Transverse colon (tissue), 4 donors: ENCODE measurements at regions not wholly inside any gene's neighbourhood (a gene's known extent, or its start where the extent isn't known, plus 50 kb on each side); places are given as distances from the start of the nearest gene placed in this dataset.

Experiments used
- DNase-seq: peaks from one replicate; pipeline ENCODE4 v3.0.0-alpha.2; 2019
- H3K27ac ChIP-seq, 4 donors: fragments of 200-600 bp; sonication (generic); 2 replicates each; pipeline ENCODE4 v1.5.1; 2016 to 2018; ENCODE audit warnings: inconsistent platforms in 4 of 4
- H3K27me3 ChIP-seq: fragments of 200-600 bp; sonication (generic); 2 replicates; pipeline ENCODE4 v1.5.1; 2017; ENCODE audit warnings: inconsistent platforms
- H3K36me3 ChIP-seq, 4 donors: fragments of 200-600 bp; sonication (generic); 2 replicates each; pipeline ENCODE4 v1.5.1; 2017 to 2019; ENCODE audit warnings: inconsistent platforms in 4 of 4
- H3K4me1 ChIP-seq, 4 donors: fragments of 200-600 bp; sonication (generic); 2 replicates each; pipeline ENCODE4 v1.5.1; 2017 to 2020; ENCODE audit warnings: inconsistent platforms in 4 of 4
- H3K4me3 ChIP-seq, 4 donors: fragments of 200-600 bp; sonication (generic); 1 replicate in 1 of 4; 2 replicates in 3 of 4; pipeline versions ENCODE4 v1.5.1 to v1.6.1; 2017 to 2019; ENCODE audit warnings: inconsistent platforms in 4 of 4
- H3K9me3 ChIP-seq, 2 donors: fragments of 200-600 bp; sonication (generic); 2 replicates each; pipeline ENCODE4 v1.5.1; 2017 to 2019; ENCODE audit warnings: inconsistent platforms in 2 of 2
- EP300 ChIP-seq: sonication (generic); formaldehyde crosslinking; IDR thresholded peaks from one replicate; pipeline ENCODE4 v1.6.1; 2017; ENCODE audit warnings: antibody characterized with exemption, low read depth
- POLR2A ChIP-seq: fragments of 450-650 bp; IDR thresholded peaks from one replicate; pipeline ENCODE4 v1.6.1; 2016; ENCODE audit warnings: antibody characterized with exemption, mild to moderate bottlenecking, moderate library complexity
- POLR2AphosphoS5 ChIP-seq, 3 donors: sonication (generic); formaldehyde crosslinking; IDR thresholded peaks; one replicate each; pipeline ENCODE4 v1.6.1; 2016; ENCODE audit warnings: antibody characterized with exemption in 3 of 3
- WGBS, 2 donors: methylation state at CpG; one replicate each; pipeline ENCODE4 v1.1.5; 2018; ENCODE audit warnings: low coverage in 1 of 2; 5-methylcytosine and 5-hydroxymethylcytosine counted together
- in situ Hi-C, 4 donors: fragments of 200-750 bp; cut with MboI; loops; one replicate each; pipeline versions ENCODE4 v1.15.0 to v1.15.1; 2017; ENCODE audit warnings: low sequenced_read_pairs in 3 of 4, low pct_ligation_motif_present in 1 of 4, low pct_unique_long_range_greater_than_20kb in 1 of 4
- intact Hi-C: fragments of 100-400 bp; cut with DNase I; formaldehyde crosslinking; loops from one replicate; pipeline ENCODE4 v1.15.1; 2023; ENCODE audit warnings: low total_unique reads
- TF ChIP-seq, protein P1 (sequence below), 5 experiments: fragments of 200-600 bp in 3 of 5; fragments of 450-650 bp in 2 of 5; sonication (generic) in 3 of 5; IDR thresholded peaks; 1 replicate in 2 of 5; 2 replicates in 3 of 5; pipeline ENCODE4 v1.5.1; 2016 to 2017; ENCODE audit warnings: antibody characterized with exemption in 5 of 5, inconsistent platforms in 3 of 5, mild to moderate bottlenecking in 2 of 5, moderate library complexity in 1 of 5

DNA sequence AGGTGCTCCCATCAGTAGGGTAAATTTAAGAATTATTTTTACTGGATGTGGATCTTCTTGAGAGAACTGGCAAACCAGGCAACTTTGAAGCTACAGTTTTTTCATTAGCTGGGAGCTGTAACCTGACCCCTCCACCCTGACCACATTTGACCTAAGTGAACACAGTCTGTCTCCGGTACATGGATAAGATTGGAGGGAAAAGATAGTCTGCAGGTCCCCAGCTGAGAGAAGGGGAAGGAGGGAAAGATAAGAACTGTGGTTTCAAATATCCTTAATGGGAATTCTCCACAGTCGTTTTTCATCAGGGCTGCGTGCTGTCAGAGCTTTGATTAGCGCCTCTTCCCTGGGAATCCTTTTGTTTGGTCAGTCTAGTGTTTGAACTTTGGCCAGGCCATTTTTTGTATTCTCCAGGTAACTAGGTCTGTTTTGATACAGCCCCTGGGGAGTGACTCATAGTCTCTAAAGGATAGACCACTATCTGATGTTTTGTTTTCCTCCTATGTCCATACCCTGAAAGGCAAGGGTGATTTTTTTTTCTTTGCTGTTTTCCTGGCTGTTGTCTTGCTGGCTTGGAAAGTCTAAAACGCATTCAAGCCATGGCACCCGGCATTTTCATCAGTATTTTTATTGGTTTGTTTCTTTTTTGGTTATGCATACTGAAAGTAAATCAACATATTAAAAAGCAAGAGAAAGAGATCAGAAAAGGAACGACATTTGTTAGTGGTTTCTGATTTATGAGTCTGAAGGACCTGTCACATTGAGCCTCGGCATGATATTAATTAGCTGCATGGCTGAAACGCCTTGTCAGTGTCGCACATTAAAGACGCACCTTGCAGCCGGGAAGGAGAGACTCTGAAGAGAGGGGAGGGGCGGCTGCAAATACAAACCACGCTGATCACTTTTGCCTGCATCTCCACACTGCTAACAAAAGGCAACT is 183.4 kb upstream of the FN1 start:
- 44 to 58% methylated on average over 12 to 14 of the region's 14 CpGs for WGBS, 2 donors

DNA sequence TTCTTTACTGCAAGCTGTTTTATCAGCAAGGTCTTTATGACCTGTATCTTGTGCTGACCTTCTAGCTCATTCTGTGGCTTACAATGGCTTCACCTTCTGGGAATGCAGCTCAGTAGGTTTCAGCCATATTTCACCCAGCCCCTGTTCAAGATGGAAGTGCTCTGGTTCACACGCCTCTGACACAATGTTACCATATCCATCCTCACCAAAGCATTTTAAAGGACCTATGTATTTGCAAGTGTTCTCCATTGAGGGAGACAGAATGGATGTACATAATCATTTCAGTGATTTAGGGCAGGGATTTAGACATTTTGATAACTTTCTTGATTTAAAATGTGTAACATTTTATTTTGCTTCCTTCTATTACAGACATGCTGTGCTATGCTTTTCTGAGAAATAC is 182.3 kb upstream of the FN1 start:
- Histone ChIP-seq H3K27ac (no peak overlapping the region), H3K36me3 (no peaks in the 10 kb centered on the region), H3K4me3 (no peak overlapping the region), H3K9me3 (no peaks in the 10 kb centered on the region), H3K27me3 (no peaks in the 10 kb centered on the region), H3K4me1 (peaks cover 0 to 3% (median 0%) of the 10 kb centered on the region in 4 donors)
- TF ChIP-seq POLR2AphosphoS5 (IDR thresholded peaks at IDR 0.05) (no peak), POLR2A (no peak), EP300 (no peak)
- TF ChIP-seq, protein P1, sequence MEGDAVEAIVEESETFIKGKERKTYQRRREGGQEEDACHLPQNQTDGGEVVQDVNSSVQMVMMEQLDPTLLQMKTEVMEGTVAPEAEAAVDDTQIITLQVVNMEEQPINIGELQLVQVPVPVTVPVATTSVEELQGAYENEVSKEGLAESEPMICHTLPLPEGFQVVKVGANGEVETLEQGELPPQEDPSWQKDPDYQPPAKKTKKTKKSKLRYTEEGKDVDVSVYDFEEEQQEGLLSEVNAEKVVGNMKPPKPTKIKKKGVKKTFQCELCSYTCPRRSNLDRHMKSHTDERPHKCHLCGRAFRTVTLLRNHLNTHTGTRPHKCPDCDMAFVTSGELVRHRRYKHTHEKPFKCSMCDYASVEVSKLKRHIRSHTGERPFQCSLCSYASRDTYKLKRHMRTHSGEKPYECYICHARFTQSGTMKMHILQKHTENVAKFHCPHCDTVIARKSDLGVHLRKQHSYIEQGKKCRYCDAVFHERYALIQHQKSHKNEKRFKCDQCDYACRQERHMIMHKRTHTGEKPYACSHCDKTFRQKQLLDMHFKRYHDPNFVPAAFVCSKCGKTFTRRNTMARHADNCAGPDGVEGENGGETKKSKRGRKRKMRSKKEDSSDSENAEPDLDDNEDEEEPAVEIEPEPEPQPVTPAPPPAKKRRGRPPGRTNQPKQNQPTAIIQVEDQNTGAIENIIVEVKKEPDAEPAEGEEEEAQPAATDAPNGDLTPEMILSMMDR (IDR thresholded peaks at IDR 0.05), result no peak
- in situ Hi-C loops (no loop called here), intact Hi-C loops (no loop called here)
- 78% methylated on average over 1 of the region's 1 CpG; no CpG with 5 or more reads in 1 of the 2 donors for WGBS, 2 donors
- DNase-seq, result no peak

More for the DNA sequence above, 183.4 kb upstream of the FN1 start:
- peaks cover 0 to 5% (median 1%) of the 10 kb centered on the region in 4 donors for H3K4me1 ChIP-seq
- H3K4me3 ChIP-seq, result no peak overlapping the region
- no peak for DNase-seq
- no peaks in the 10 kb centered on the region for H3K9me3 ChIP-seq
- intact Hi-C loops, result no loop called here
- H3K36me3 ChIP-seq, result no peaks in the 10 kb centered on the region
- H3K27me3 ChIP-seq, result no peaks in the 10 kb centered on the region
- H3K27ac ChIP-seq, result no peak overlapping the region
- TF ChIP-seq POLR2AphosphoS5 (IDR thresholded peaks at IDR 0.05), result no peak
- in situ Hi-C loops, result no loop called here

DNA sequence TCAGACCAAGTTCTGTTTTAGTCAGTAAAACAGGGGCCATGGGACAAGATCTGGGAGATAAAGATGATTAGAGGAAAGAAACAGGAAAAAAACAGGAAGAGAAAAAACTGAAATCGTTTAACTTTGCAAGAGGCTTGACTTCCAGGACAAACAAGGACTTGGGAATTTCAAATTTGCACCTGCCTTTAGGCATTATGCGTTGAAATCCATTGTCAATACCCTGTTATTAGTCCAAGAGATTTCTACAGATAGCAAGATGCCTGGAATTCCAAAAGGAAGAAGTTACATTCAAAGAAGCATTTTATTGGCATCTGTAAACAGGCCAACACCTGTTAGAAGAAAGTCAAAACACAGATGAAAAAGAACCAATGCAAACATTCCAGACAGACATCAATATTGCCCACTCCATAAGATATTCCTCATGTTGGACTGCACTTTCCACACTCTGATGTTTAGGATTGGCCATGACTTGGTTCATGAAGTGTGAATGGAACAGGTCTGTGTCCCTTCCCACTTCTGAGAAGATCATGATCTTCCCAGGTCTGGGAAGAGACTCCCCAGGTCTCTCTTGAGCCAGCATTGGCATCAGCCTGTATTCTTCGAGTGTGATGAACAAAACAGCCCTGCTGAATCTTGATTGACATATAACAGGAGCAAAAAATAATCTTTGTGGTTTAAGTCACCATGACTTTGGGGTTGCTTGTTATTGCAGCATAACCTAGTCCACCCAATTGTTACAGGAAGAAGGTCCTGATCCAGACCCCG is 181.4 kb upstream of the FN1 start:
- Histone ChIP-seq H3K4me1 (peaks cover 0 to 3% (median 0%) of the 10 kb centered on the region in 4 donors), H3K4me3 (no peak overlapping the region), H3K36me3 (no peaks in the 10 kb centered on the region), H3K27me3 (no peaks in the 10 kb centered on the region), H3K27ac (no peak overlapping the region), H3K9me3 (no peaks in the 10 kb centered on the region)
- in situ Hi-C loops, result no loop called here
- TF ChIP-seq POLR2A (no peak), EP300 (no peak), POLR2AphosphoS5 (IDR thresholded peaks at IDR 0.05) (no peak)
- TF ChIP-seq, protein P1 (IDR thresholded peaks at IDR 0.05), result no peak
- DNase-seq, result no peak
- intact Hi-C loops, result no loop called here
- 82 to 89% methylated on average over 1 to 4 of the region's 4 CpGs for WGBS, 2 donors

DNA sequence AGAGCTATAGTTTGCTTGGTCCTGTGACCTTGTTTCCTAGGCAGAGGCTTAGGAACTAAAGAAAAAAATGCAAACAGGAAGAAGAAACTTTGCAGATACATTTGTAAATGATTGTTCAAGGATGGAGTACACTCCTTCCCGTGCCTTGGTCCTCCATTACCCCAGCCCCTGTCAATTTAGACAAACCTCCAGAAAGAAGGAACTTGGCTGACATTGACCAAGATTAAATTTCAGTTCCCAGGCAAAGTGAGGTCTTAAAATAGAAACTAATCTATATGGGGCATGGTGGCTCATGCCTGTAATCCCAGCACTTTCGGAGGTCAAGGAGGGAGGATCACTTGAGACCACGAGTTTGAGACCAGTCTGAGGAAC is 179.9 kb upstream of the FN1 start:
- intact Hi-C loops, result no loop called here
- Histone ChIP-seq H3K27ac (no peak overlapping the region), H3K4me1 (peaks cover 0 to 3% (median 0%) of the 10 kb centered on the region in 4 donors), H3K36me3 (no peaks in the 10 kb centered on the region), H3K27me3 (no peaks in the 10 kb centered on the region), H3K4me3 (no peak overlapping the region), H3K9me3 (no peaks in the 10 kb centered on the region)
- no peak for TF ChIP-seq POLR2AphosphoS5 (IDR thresholded peaks at IDR 0.05)
- no peak for TF ChIP-seq EP300
- in situ Hi-C loops, result no loop called here
- no peak for DNase-seq
- WGBS, 2 donors, result 61 to 69% methylated on average over 3 of the region's 3 CpGs
